A673 (cell line): ENCODE measurements at regions not wholly inside any gene's neighbourhood (a gene's known extent, or its start where the extent isn't known, plus 50 kb on each side); places are given as distances from the start of the nearest gene placed in this dataset.

Source experiments
- BruUV-seq: library from RNA; stranded (reverse); fragments of 400-500 nt; replicated peaks from 2 replicates; lab custom pipeline; 2021; lab: Mats Ljungman, UMichigan
- CTCF ChIA-PET: fragments of 300-600 bp; sonication (Branson Sonifier 250); formaldehyde crosslinking; loops from one replicate; lab custom pipeline; 2022; ENCODE audit warnings: antibody characterized with exemption; lab: Charles Lee
- POLR2A ChIA-PET: fragments of 300-600 bp; sonication (Branson Sonifier 250); formaldehyde crosslinking; loops from one replicate; lab custom pipeline; 2022; ENCODE audit warnings: antibody characterized with exemption; ENCODE audit not compliant: low non-redundant PET; lab: Charles Lee
- DNase-seq: peaks from one replicate; pipeline ENCODE4 v3.0.0-alpha.2; 2015; ENCODE audit warnings: low spot score
- H3K27ac ChIP-seq: fragments of 200-600 bp; sonication (generic); 2 replicates; pipeline ENCODE4 v1.5.1; 2016; ENCODE audit warnings: mixed run types, low read depth, mild to moderate bottlenecking, mixed read lengths, antibody characterized with exemption, low read length; ENCODE audit not compliant: poor library complexity, severe bottlenecking
- H3K27me3 ChIP-seq: fragments of 200-600 bp; sonication (generic); replicated peaks from 2 replicates; pipeline ENCODE4 v1.6.1; 2017; ENCODE audit warnings: mixed run types, low read depth, mild to moderate bottlenecking, mixed read lengths, antibody characterized with exemption, low read length; ENCODE audit not compliant: insufficient read depth, poor library complexity
- H3K36me3 ChIP-seq: fragments of 200-600 bp; sonication (generic); 2 replicates; pipeline ENCODE4 v1.6.1; 2016; ENCODE audit warnings: mixed run types, mild to moderate bottlenecking, mixed read lengths, antibody characterized with exemption, low read length; ENCODE audit not compliant: insufficient read depth, poor library complexity, severe bottlenecking
- H3K4me1 ChIP-seq: fragments of 200-600 bp; sonication (generic); 2 replicates; pipeline ENCODE4 v1.6.1; 2017; ENCODE audit warnings: mixed run types, mild to moderate bottlenecking, mixed read lengths, antibody characterized with exemption, low read length; ENCODE audit not compliant: insufficient read depth, poor library complexity, severe bottlenecking
- H3K4me3 ChIP-seq: fragments of 200-600 bp; sonication (generic); 2 replicates; pipeline ENCODE4 v1.5.1; 2016; ENCODE audit warnings: low read depth, mixed run types, mild to moderate bottlenecking, mixed read lengths, low read length; ENCODE audit not compliant: poor library complexity, severe bottlenecking
- H3K9me3 ChIP-seq: fragments of 200-600 bp; sonication (generic); 2 replicates; pipeline ENCODE4 v1.6.1; 2016; ENCODE audit warnings: mixed run types, low read depth, mild to moderate bottlenecking, mixed read lengths, antibody characterized with exemption, low read length; ENCODE audit not compliant: poor library complexity, severe bottlenecking
- EZH2 ChIP-seq: fragments of 200-600 bp; sonication (generic); IDR thresholded peaks from 2 replicates; pipeline ENCODE4 v1.6.1; 2017; ENCODE audit warnings: borderline replicate concordance, low read depth, mild to moderate bottlenecking, mixed read lengths, antibody characterized with exemption, low read length; ENCODE audit not compliant: poor library complexity, severe bottlenecking
- intact Hi-C: fragments of 100-400 bp; cut with micrococcal nuclease; formaldehyde crosslinking; loops from one replicate; pipeline ENCODE4 v1.10.0; 2022; ENCODE audit not compliant: unreplicated experiment
- TF ChIP-seq, protein P1 (sequence below): fragments of 300-800, 200-600 bp; sonication (generic); conservative IDR thresholded peaks from 2 replicates; pipeline ENCODE4 v1.5.1; 2017; ENCODE audit warnings: low read depth, mild to moderate bottlenecking, antibody characterized with exemption, low read length, moderate library complexity, mixed read lengths

DNA sequence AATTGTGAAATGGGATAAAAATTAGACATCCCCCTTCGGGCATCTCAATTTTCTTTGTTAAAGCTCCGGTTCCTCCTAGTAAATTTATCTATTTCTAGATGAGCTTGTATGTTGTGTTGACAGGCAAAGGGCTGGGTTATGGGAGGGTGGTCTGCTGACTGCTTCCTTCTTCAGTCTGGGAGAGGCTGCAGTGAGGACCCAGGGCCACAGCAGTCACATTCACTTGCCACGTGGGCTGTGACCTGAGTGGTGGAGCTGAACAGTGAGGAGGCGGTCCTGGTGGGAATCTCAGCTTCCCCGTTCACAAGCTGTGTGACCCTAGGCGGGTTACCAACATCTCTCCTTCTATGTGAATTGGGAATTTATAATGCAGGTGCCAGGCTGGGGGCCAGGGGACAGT is 57.5 kb upstream of the RXRA start:
- Histone ChIP-seq H3K36me3 (no peaks in the 10 kb centered on the region), H3K9me3 (no peaks in the 10 kb centered on the region), H3K27me3 (no peaks in the 10 kb centered on the region), H3K4me3 (no peak overlapping the region), H3K27ac (no peak overlapping the region), H3K4me1 (no peaks in the 10 kb centered on the region)
- BruUV-seq: no TSS peak
- ChIA-PET POLR2A (no interaction called here), CTCF (no interaction called here)
- intact Hi-C loops: no loop called here
- no peak for DNase-seq
- TF ChIP-seq EZH2: no peak
- TF ChIP-seq, protein P1, sequence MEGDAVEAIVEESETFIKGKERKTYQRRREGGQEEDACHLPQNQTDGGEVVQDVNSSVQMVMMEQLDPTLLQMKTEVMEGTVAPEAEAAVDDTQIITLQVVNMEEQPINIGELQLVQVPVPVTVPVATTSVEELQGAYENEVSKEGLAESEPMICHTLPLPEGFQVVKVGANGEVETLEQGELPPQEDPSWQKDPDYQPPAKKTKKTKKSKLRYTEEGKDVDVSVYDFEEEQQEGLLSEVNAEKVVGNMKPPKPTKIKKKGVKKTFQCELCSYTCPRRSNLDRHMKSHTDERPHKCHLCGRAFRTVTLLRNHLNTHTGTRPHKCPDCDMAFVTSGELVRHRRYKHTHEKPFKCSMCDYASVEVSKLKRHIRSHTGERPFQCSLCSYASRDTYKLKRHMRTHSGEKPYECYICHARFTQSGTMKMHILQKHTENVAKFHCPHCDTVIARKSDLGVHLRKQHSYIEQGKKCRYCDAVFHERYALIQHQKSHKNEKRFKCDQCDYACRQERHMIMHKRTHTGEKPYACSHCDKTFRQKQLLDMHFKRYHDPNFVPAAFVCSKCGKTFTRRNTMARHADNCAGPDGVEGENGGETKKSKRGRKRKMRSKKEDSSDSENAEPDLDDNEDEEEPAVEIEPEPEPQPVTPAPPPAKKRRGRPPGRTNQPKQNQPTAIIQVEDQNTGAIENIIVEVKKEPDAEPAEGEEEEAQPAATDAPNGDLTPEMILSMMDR: no peak

DNA sequence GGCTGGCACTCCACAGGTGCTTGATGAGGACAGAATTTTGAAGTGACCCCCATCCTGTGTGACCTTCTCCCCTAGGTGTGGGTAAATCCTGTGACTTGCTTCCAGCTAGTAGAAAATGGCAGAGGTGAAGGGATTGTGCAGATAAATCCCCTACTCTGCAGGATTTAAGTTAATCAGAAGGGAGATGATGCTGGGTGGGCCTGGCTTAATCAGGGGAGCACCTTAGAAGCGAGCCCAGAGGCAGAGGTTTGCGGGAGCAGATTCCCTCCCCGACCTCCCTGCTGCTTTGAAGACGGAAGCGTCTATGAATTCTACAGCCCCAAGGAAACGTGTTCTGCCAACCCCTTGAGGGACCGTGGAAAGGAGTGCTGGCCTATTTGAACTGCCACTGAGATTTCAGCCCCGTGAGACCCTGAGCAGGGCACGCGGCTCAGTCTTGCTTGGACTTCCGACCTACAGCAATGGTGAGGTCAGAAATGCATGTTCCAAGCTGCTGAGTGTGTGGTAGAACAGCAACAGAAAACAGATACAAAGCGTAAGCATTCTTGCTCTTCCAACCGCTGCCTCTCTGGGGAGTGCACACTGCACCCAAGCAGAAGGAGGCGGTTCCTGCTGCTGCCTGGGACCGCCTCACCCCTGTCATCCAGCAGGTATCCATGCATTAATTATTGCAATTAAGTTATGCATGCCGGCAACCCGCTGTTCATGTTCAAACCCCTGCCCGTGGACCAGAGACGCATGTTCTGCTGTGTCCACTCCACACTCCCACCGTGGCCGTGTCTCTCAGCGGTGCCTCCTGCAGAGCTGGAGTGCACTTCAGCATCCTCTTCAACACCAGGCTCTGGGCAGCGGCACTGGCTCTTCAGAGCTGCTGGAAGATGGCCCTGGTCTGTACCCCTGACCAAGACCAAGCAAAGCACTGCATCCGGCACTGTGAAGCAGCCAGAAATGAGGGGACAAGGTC is 54.6 kb upstream of the RXRA start:
- BruUV-seq: no TSS peak
- ChIA-PET POLR2A (no interaction called here), CTCF (no interaction called here)
- Histone ChIP-seq H3K4me3 (no peak overlapping the region), H3K9me3 (no peaks in the 10 kb centered on the region), H3K27ac (no peak overlapping the region), H3K36me3 (no peaks in the 10 kb centered on the region), H3K27me3 (no peaks in the 10 kb centered on the region), H3K4me1 (peaks cover 5% of the 10 kb centered on the region)
- intact Hi-C loops: no loop called here
- no peak for DNase-seq
- TF ChIP-seq, protein P1: no peak
- no peak for TF ChIP-seq EZH2

DNA sequence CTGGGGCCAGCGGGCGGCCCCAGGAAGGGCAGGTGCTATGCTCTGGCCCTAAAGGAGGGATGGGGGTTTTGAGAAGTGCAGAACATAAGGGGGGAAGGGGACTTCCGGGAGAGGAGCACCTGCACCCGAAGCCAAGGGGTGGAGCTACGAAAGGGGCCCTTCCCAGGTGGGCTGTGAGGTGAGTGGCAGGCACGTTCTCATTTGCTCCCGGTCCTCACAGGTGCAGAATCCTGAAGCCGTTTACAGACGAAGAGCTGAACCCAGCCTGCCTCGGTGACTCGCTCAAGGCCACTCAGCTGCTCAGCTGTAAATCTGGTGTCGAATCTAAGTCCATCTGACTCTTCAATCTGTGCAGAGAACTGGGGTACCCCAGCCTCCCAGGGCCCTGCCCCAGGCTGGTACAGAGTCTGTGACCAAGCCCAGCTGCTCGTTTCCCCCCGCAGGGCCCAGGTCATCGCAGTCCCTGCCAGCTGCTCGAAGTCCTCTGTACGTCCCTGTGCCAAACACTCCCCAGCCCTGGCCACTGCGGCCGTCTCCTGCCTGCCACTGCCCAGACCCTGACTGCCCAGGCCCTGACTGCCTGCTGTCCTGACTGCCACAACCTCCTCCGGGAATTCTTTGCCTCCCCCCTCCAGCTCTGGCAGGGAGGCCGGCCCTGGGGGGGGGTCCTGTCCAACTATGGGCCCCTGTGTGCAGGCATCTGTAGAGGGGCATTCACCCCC is 53.8 kb upstream of the RXRA start:
- no peak for DNase-seq
- Histone ChIP-seq H3K27ac (no peak overlapping the region), H3K27me3 (no peaks in the 10 kb centered on the region), H3K4me1 (peaks cover 5% of the 10 kb centered on the region), H3K4me3 (no peak overlapping the region), H3K36me3 (no peaks in the 10 kb centered on the region), H3K9me3 (no peaks in the 10 kb centered on the region)
- ChIA-PET POLR2A (interaction anchor here (0.7 kb wide), 1 partner anchor 46 kb away, joined by 5 read pairs; no protein-coding TSS in a partner anchor), CTCF (no interaction called here)
- no peak for TF ChIP-seq EZH2
- TF ChIP-seq, protein P1: no peak
- no TSS peak for BruUV-seq
- intact Hi-C loops: no loop called here
